ENCODE measurements at regions not wholly inside any gene's neighbourhood (a gene's known extent, or its start where the extent isn't known, plus 50 kb on each side); places are given as distances from the start of the nearest gene placed in this dataset.

DNA sequence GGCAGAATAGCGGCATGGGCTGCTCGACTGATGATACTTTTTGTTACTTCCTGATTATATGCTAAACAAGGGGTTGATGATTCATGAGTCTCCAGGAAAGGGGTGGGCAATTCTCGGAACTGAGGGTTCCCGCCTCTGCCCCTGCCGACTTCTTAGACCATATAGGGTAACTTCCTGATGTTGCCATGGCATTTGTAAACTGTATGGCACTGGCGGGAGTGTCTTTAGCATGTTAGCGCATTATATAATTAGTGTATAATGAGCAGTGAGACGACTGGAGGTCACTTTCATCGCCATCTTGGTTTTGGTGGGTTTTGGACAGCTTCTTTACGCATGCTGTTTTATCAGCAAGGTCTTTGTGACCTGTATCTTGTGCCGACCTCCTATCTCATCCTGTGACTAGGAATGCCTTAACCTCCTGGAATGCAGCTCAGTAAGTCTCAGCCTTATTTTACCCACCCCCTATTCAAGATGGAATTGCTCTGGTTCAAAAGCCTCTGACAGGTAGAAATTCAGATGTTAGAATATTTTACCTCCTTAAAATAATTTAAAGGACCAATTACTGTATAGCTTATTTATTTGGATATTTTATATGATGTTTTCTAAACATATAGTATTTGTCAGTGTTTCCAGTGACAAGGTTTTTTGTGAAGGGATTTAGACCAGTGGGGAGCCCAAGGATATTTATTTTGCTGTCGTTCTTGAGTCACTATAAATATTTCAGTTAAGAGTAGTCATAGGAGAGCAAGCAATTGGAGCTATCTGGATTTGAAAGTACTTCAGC is 90.1 kb upstream of the PIK3CG start:
- peak overlapping the region; percentile 82; the same call in 1 of the 2 replicates for H3K18ac ChIP-seq (ENCODE audit: low read depth, low read length)
- peak overlapping the region; percentile 88 for H2AK5ac ChIP-seq (ENCODE audit: low read depth, low read length)
- dilution Hi-C loops (cut with HindIII; ENCODE audit: low sequenced_read_pairs, unreplicated experiment), result no loop called here
- BruUV-seq (replicated peaks), result no TSS peak
- H2BK5ac ChIP-seq (ENCODE audit: low read depth, low read length, poor library complexity, severe bottlenecking), result peak overlapping the region; percentile 99
- peak overlapping the region; percentile 98 for H3K4ac ChIP-seq (ENCODE audit: low read depth, low read length)
- ChIA-PET POLR2A (ENCODE audit: unreplicated experiment) (interaction anchor here (0.6 kb wide), 1 partner anchor 11 kb away, joined by 3 read pairs; no protein-coding TSS in a partner anchor), CTCF (no interaction called here)
- peak overlapping the region; percentile 99 for H3K23ac ChIP-seq (ENCODE audit: low read depth, low read length)
- peak overlapping the region; percentile 100 for H2BK120ac ChIP-seq (ENCODE audit: low read depth, low read length)
- peaks cover 18% of the 10 kb centered on the region for H3K4me1 ChIP-seq (ENCODE audit: control insufficient read depth, insufficient read depth, low read length)
- H3K27ac ChIP-seq (ENCODE audit: insufficient read depth, low read length), result peak overlapping the region; percentile 96
- peak overlapping the region; percentile 98 for H4K91ac ChIP-seq (ENCODE audit: insufficient read depth, low read depth, low read length)
- peak overlapping the region; percentile 99 for H2BK15ac ChIP-seq (ENCODE audit: low read depth, low read length)
- DNase-seq, result peak; percentile 27
- H3K56ac ChIP-seq (ENCODE audit: extremely low read depth, insufficient read depth, low read length), result peak overlapping the region; percentile 87
- peak; percentile 42; the same call in 1 of the 2 replicates for ATAC-seq (ENCODE audit: low read depth)
- peak overlapping the region; percentile 71; the same call in 1 of the 2 replicates for H4K5ac ChIP-seq (ENCODE audit: low read depth, low read length)
- H3K9me3 ChIP-seq (ENCODE audit: control insufficient read depth, insufficient read depth, low read length), result no peaks in the 10 kb centered on the region
- peak overlapping the region; percentile 12 for H2AFZ ChIP-seq (replicated peaks; ENCODE audit: low read length, poor library complexity)
- peak overlapping the region; percentile 35; the same call in 1 of the 2 replicates for H3K4me3 ChIP-seq (ENCODE audit: insufficient read depth, low read depth, low read length)
- intact Hi-C loops (cut with micrococcal nuclease), result no loop called here
- WGBS, 2 experiments (ENCODE audit: extremely low coverage in 2 of 2, insufficient read length in 1 of 2), result 64% methylated on average over 3 of the region's 12 CpGs; no CpG with 5 or more reads in 1 of the 2 experiments
- H3K79me1 ChIP-seq (ENCODE audit: low read depth in 1 of 2, low read length in 2 of 2), result peaks cover 0 to 20% of the 10 kb centered on the region in 2 experiments; a peak in 1 of 4 replicates
- H3K4me2 ChIP-seq (ENCODE audit: low read depth, low read length), result peak overlapping the region; percentile 89
- H4K20me1 ChIP-seq (ENCODE audit: insufficient read depth, low read length), result no peaks in the 10 kb centered on the region
- H3K14ac ChIP-seq (replicated peaks; ENCODE audit: low read depth, low read length), result peak overlapping the region; percentile 95
- H3K9me1 ChIP-seq (ENCODE audit: insufficient read depth, low read length), result peaks cover 7% of the 10 kb centered on the region
- peak overlapping the region; percentile 100 for H2BK20ac ChIP-seq (ENCODE audit: low read depth, low read length)
- H3K36me3 ChIP-seq (ENCODE audit: control insufficient read depth, insufficient read depth, low read length), result no peaks in the 10 kb centered on the region
- H3K9ac ChIP-seq (ENCODE audit: low read depth, low read length), result no peak overlapping the region
- TF ChIP-seq RAD21 (IDR thresholded peaks at IDR 0.05; ENCODE audit: low read length) (no peak), POLR2A (IDR thresholded peaks at IDR 0.05; ENCODE audit: low read depth, low read length) (no peak), MXI1 (IDR thresholded peaks at IDR 0.05; ENCODE audit: borderline replicate concordance, low read depth, low read length) (no peak), RFX5 (IDR thresholded peaks at IDR 0.05; ENCODE audit: low read depth, low read length) (no peak), FOS (IDR thresholded peaks at IDR 0.05; ENCODE audit: low read depth, low read length) (no peak), CEBPB (IDR thresholded peaks at IDR 0.05; ENCODE audit: low read depth, low read length) (no peak), RCOR1 (IDR thresholded peaks at IDR 0.05; ENCODE audit: insufficient replicate concordance, low read length) (no peak)
- TF ChIP-seq, protein P1, sequence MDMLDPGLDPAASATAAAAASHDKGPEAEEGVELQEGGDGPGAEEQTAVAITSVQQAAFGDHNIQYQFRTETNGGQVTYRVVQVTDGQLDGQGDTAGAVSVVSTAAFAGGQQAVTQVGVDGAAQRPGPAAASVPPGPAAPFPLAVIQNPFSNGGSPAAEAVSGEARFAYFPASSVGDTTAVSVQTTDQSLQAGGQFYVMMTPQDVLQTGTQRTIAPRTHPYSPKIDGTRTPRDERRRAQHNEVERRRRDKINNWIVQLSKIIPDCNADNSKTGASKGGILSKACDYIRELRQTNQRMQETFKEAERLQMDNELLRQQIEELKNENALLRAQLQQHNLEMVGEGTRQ (IDR thresholded peaks at IDR 0.05; ENCODE audit: low read depth, low read length), result no peak
- in situ Hi-C loops (cut with MboI; ENCODE audit: low sequenced_read_pairs), result no loop called here
- no peaks in the 10 kb centered on the region for H3K27me3 ChIP-seq (ENCODE audit: control insufficient read depth, insufficient read depth, low read length)
- H2AK9ac ChIP-seq (replicated peaks; ENCODE audit: low read depth, low read length, poor library complexity), result no peak overlapping the region
- peak overlapping the region; percentile 86 to 98 for H4K8ac ChIP-seq (ENCODE audit: low read depth in 2 of 2, low read length in 2 of 2)
